H1 (cell line): ENCODE measurements at regions not wholly inside any gene's neighbourhood (a gene's known extent, or its start where the extent isn't known, plus 50 kb on each side); places are given as distances from the start of the nearest gene placed in this dataset.

ENCODE experiments used
- CTCF ChIA-PET: fragments of 300-600 bp; sonication (Branson Sonifier 250); formaldehyde crosslinking; loops from one replicate; lab custom pipeline; 2021; ENCODE audit not compliant: partially characterized antibody; lab: Charles Lee
- POLR2A ChIA-PET: fragments of 300-600 bp; sonication (Branson Sonifier 250); formaldehyde crosslinking; loops from one replicate; lab custom pipeline; 2021; ENCODE audit warnings: inconsistent platforms; ENCODE audit not compliant: partially characterized antibody; lab: Charles Lee
- DNase-seq, 2 experiments: peaks; one replicate each; pipeline versions ENCODE4 v3.0.0 to v3.0.0-alpha.2; 2010 to 2022; ENCODE audit warnings: low spot score in 2 of 2, low read depth in 1 of 2, mixed read lengths in 1 of 2
- FAIRE-seq: peaks from 2 replicates; lab custom pipeline; 2011; peaks lifted over from hg19 to GRCh38; lab: Jason Lieb, UNC
- H2AFZ ChIP-seq: 2 replicates; pipeline ENCODE4 v1.8.1; 2012; ENCODE audit warnings: low read length, inconsistent platforms
- H2AK5ac ChIP-seq: 2 replicates; pipeline ENCODE4 v1.6.1; 2013; ENCODE audit warnings: low read depth, low read length
- H2BK120ac ChIP-seq: replicated peaks from 2 replicates; pipeline ENCODE3; 2013; ENCODE audit warnings: low read depth, low read length, inconsistent platforms
- H2BK12ac ChIP-seq: 2 replicates; pipeline ENCODE4 v1.6.1; 2013; ENCODE audit warnings: low read depth, low read length
- H2BK15ac ChIP-seq: 2 replicates; pipeline ENCODE4 v1.6.1; 2013; ENCODE audit warnings: low read length
- H2BK20ac ChIP-seq: 2 replicates; pipeline ENCODE4 v1.6.1; 2013; ENCODE audit warnings: low read length
- H2BK5ac ChIP-seq: 2 replicates; pipeline ENCODE4 v1.6.1; 2013; ENCODE audit warnings: low read depth, low read length
- H3K14ac ChIP-seq: 2 replicates; pipeline ENCODE4 v1.6.1; 2013; ENCODE audit warnings: inconsistent platforms; ENCODE audit not compliant: insufficient read length
- H3K18ac ChIP-seq: 2 replicates; pipeline ENCODE4 v1.6.1; 2013; ENCODE audit warnings: low read length; ENCODE audit errors: extremely low read depth
- H3K23ac ChIP-seq: 2 replicates; pipeline ENCODE4 v1.6.1; 2013; ENCODE audit warnings: inconsistent platforms; ENCODE audit not compliant: insufficient read length
- H3K23me2 ChIP-seq: 2 replicates; pipeline ENCODE4 v1.6.1; 2013; ENCODE audit warnings: low read depth, low read length
- H3K27ac ChIP-seq: 2 replicates; pipeline ENCODE4 v1.6.1; 2011; ENCODE audit warnings: low read depth, low read length, inconsistent platforms
- H3K27me3 ChIP-seq, 4 experiments: replicated peaks in 1 of 4; 1 replicate in 1 of 4; 2 replicates in 3 of 4; pipeline versions ENCODE4 v1.6.1 to v1.8.1; 2011 to 2013; ENCODE audit warnings: low read length in 3 of 4, mild to moderate bottlenecking in 3 of 4, inconsistent platforms in 2 of 4, mixed read lengths in 2 of 4, moderate library complexity in 1 of 4; ENCODE audit not compliant: control insufficient read depth in 3 of 4, insufficient read depth in 3 of 4; ENCODE audit errors: extremely low read depth in 1 of 4
- H3K36me3 ChIP-seq, 4 experiments: 2 replicates each; pipeline versions ENCODE4 v1.6.1 to v1.8.1; 2011 to 2013; ENCODE audit warnings: mild to moderate bottlenecking in 4 of 4, low read length in 3 of 4, moderate library complexity in 2 of 4, control low read depth in 1 of 4, inconsistent platforms in 1 of 4; ENCODE audit not compliant: insufficient read depth in 4 of 4, control insufficient read depth in 2 of 4
- H3K4ac ChIP-seq: replicated peaks from 2 replicates; pipeline ENCODE3; 2013; ENCODE audit warnings: low read length, low read depth, mixed read lengths, inconsistent platforms; ENCODE audit not compliant: insufficient read length
- H3K4me1 ChIP-seq, 4 experiments: replicated peaks in 1 of 4; 1 replicate in 1 of 4; 2 replicates in 3 of 4; pipeline versions ENCODE4 v1.6.1 to v1.8.1; 2011 to 2013; ENCODE audit warnings: low read length in 3 of 4, inconsistent platforms in 2 of 4, mixed read lengths in 1 of 4; ENCODE audit not compliant: insufficient read depth in 4 of 4, control insufficient read depth in 3 of 4
- H3K4me2 ChIP-seq, 2 experiments: 2 replicates each; pipeline versions ENCODE4 v1.6.1 to v1.8.1; 2011 to 2013; ENCODE audit warnings: low read depth in 2 of 2, low read length in 2 of 2, control low read depth in 1 of 2, inconsistent platforms in 1 of 2, mild to moderate bottlenecking in 1 of 2; ENCODE audit not compliant: insufficient read depth in 1 of 2
- H3K4me3 ChIP-seq, 4 experiments: fragments of 200-600, 300-600 bp in 1 of 4; sonication (generic), shearing (Covaris generic), sonication (Bioruptor Twin) in 1 of 4; 2 replicates each; pipeline versions ENCODE4 v1.5.1 to v1.8.1; 2011 to 2016; ENCODE audit warnings: low read length in 4 of 4, low read depth in 3 of 4, control low read depth in 2 of 4, inconsistent platforms in 2 of 4, mild to moderate bottlenecking in 2 of 4, mixed read lengths in 1 of 4, moderate library complexity in 1 of 4; ENCODE audit not compliant: insufficient read depth in 2 of 4; ENCODE audit errors: extremely low read depth in 1 of 4
- H3K56ac ChIP-seq: replicated peaks from 2 replicates; pipeline ENCODE3; 2013; ENCODE audit warnings: low read depth, mild to moderate bottlenecking, mixed read lengths, low read length, inconsistent platforms; ENCODE audit not compliant: insufficient read length
- H3K79me1 ChIP-seq: 2 replicates; pipeline ENCODE4 v1.6.1; 2013; ENCODE audit warnings: low read depth, low read length, control low read depth
- H3K79me2 ChIP-seq, 2 experiments: 2 replicates each; pipeline versions ENCODE4 v1.6.1 to v1.8.1; 2012 to 2013; ENCODE audit warnings: low read length in 2 of 2, mild to moderate bottlenecking in 2 of 2, inconsistent platforms in 1 of 2; ENCODE audit not compliant: insufficient read depth in 2 of 2, control insufficient read depth in 1 of 2
- H3K9ac ChIP-seq, 4 experiments: replicated peaks in 1 of 4; 1 replicate in 1 of 4; 2 replicates in 3 of 4; pipeline versions ENCODE4 v1.6.1 to v1.8.1; 2011 to 2013; ENCODE audit warnings: low read depth in 3 of 4, low read length in 3 of 4, control low read depth in 2 of 4, mild to moderate bottlenecking in 2 of 4, moderate library complexity in 2 of 4, inconsistent platforms in 1 of 4; ENCODE audit errors: extremely low read depth in 1 of 4
- H3K9me3 ChIP-seq, 2 experiments: 2 replicates each; pipeline versions ENCODE4 v1.6.1 to v1.8.1; 2012 to 2013; ENCODE audit warnings: mild to moderate bottlenecking in 2 of 2, moderate library complexity in 2 of 2, control low read depth in 1 of 2, inconsistent platforms in 1 of 2, low read depth in 1 of 2, low read length in 1 of 2, mixed read lengths in 1 of 2; ENCODE audit not compliant: insufficient read depth in 2 of 2
- H4K20me1 ChIP-seq, 2 experiments: replicated peaks in 1 of 2; 2 replicates each; pipeline versions ENCODE3 to v1.8.1; 2011 to 2013; ENCODE audit warnings: inconsistent platforms in 2 of 2, low read length in 2 of 2, mild to moderate bottlenecking in 1 of 2; ENCODE audit not compliant: insufficient read depth in 2 of 2, control insufficient read depth in 1 of 2
- H4K5ac ChIP-seq: 2 replicates; pipeline ENCODE4 v1.6.1; 2013; ENCODE audit warnings: low read length, low read depth, mixed read lengths, inconsistent platforms; ENCODE audit not compliant: insufficient read length
- H4K8ac ChIP-seq: 2 replicates; pipeline ENCODE4 v1.8.0; 2013; ENCODE audit warnings: mild to moderate bottlenecking, moderate library complexity, low read length, inconsistent platforms; ENCODE audit not compliant: insufficient read depth; ENCODE audit errors: extremely low read depth
- H4K91ac ChIP-seq: replicated peaks from 2 replicates; pipeline ENCODE3; 2013; ENCODE audit warnings: low read length, mixed read lengths, inconsistent platforms; ENCODE audit not compliant: insufficient read length
- BRCA1 ChIP-seq: IDR thresholded peaks from 2 replicates; pipeline ENCODE4 v1.6.1; 2012; ENCODE audit warnings: low read depth, low read length, improper control_type of control experiment
- EP300 ChIP-seq, 2 experiments: IDR thresholded peaks; 1 replicate in 1 of 2; 2 replicates in 1 of 2; pipeline ENCODE4 v1.6.1; 2011 to 2012; ENCODE audit warnings: low read depth in 2 of 2, low read length in 2 of 2, mild to moderate bottlenecking in 2 of 2, borderline replicate concordance in 1 of 2, inconsistent platforms in 1 of 2, moderate library complexity in 1 of 2
- MAFK ChIP-seq: IDR thresholded peaks from 2 replicates; pipeline ENCODE4 v1.6.1; 2012; ENCODE audit warnings: low read depth, mild to moderate bottlenecking, improper control_type of control experiment, low read length
- NANOG ChIP-seq: IDR thresholded peaks from 2 replicates; pipeline ENCODE4 v1.6.1; 2011; ENCODE audit warnings: low read length, low read depth, mild to moderate bottlenecking, inconsistent platforms; ENCODE audit not compliant: insufficient read depth, poor library complexity, severe bottlenecking
- PHF8 ChIP-seq: fragments of 200-600 bp; sonication (generic); conservative IDR thresholded peaks from 2 replicates; pipeline ENCODE4 v1.7.1; 2012; ENCODE audit warnings: low read depth, mild to moderate bottlenecking, inconsistent platforms, low read length, moderate library complexity
- RNF2 ChIP-seq: fragments of 200-900, 300-1000 bp; sonication (generic); IDR thresholded peaks from 2 replicates; pipeline ENCODE4 v1.7.1; 2016; ENCODE audit warnings: borderline replicate concordance, low read depth, mild to moderate bottlenecking, antibody characterized with exemption, low read length; ENCODE audit not compliant: poor library complexity, severe bottlenecking; ENCODE audit errors: missing control alignments
- TAF1 ChIP-seq: IDR thresholded peaks from 2 replicates; pipeline ENCODE4 v1.6.1; 2011; ENCODE audit warnings: mild to moderate bottlenecking, low read depth, low read length
- TEAD4 ChIP-seq: IDR thresholded peaks from 2 replicates; pipeline ENCODE4 v1.6.1; 2012; ENCODE audit warnings: low read depth, low read length, inconsistent platforms, mixed read lengths
- WGBS, 2 experiments: shearing (Covaris generic) in 1 of 2; methylation state at CpG; one replicate each; pipeline versions ENCODE4 v1.1.6 to v1.1.7; 2013 to 2015; ENCODE audit warnings: low lambda C conversion rate in 2 of 2, mixed read lengths in 2 of 2, inconsistent platforms in 1 of 2, low coverage in 1 of 2, missing lambda C conversion rate in 1 of 2; ENCODE audit not compliant: insufficient replicate concordance in 2 of 2, insufficient coverage in 1 of 2, insufficient read length in 1 of 2; ENCODE audit errors: extremely low coverage in 1 of 2, missing lambda C conversion rate in 1 of 2; 5-methylcytosine and 5-hydroxymethylcytosine counted together
- TF ChIP-seq, protein P1 (sequence below), 3 experiments: IDR thresholded peaks; 1 replicate in 2 of 3; 2 replicates in 1 of 3; pipeline versions ENCODE4 v1.5.1 to v1.6.1; 2011; ENCODE audit warnings: low read length in 3 of 3, mild to moderate bottlenecking in 3 of 3, inconsistent platforms in 2 of 3, low read depth in 1 of 3, moderate library complexity in 1 of 3; ENCODE audit not compliant: insufficient read depth in 1 of 3; ENCODE audit errors: control extremely low read depth in 1 of 3
- TF ChIP-seq, protein P2 (sequence below): IDR thresholded peaks from 2 replicates; pipeline ENCODE4 v1.6.1; 2011; ENCODE audit warnings: low read length, improper control_type of control experiment

DNA sequence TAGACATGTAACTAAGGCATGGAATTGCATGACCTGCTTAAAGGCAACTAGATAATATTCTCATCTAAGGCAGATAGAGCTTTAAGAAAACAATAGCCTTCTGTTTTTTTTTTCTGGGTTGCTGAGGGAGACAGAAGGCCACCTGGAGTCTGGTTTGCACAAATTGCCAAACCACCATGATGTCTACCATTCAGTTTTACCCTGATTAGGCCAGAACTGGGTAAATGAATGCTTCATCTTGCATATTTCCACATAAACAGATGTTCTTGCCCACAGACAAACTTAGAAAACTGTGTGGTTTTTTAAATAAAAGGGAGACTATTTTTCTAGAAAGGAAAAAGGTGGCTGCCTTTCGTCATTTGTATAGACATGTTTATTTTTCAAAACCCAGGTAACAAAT lies 278.7 kb upstream of the PRICKLE1 start:
- no peaks in the 10 kb centered on the region for H3K23me2 ChIP-seq
- H3K9ac ChIP-seq, result no peak overlapping the region
- H4K20me1 ChIP-seq, result no peaks in the 10 kb centered on the region
- H3K14ac ChIP-seq, result no peak overlapping the region
- H3K23ac ChIP-seq, result no peak overlapping the region
- H3K79me2 ChIP-seq, result no peaks in the 10 kb centered on the region
- H3K9me3 ChIP-seq, result no peaks in the 10 kb centered on the region
- no peak overlapping the region for H3K4me3 ChIP-seq
- FAIRE-seq (no peak), DNase-seq (no peak)
- no peak overlapping the region for H2BK5ac ChIP-seq
- CTCF ChIA-PET, result no interaction called here
- no peaks in the 10 kb centered on the region for H3K27me3 ChIP-seq
- no peak overlapping the region for H2AK5ac ChIP-seq
- no peak overlapping the region for H2BK120ac ChIP-seq
- no peaks in the 10 kb centered on the region for H3K4me1 ChIP-seq
- H3K18ac ChIP-seq, result no peak overlapping the region
- no peak overlapping the region for H4K8ac ChIP-seq
- H2AFZ ChIP-seq, result no peak overlapping the region
- no peak overlapping the region for H4K5ac ChIP-seq
- H3K4me2 ChIP-seq, result no peak overlapping the region
- no peaks in the 10 kb centered on the region for H3K36me3 ChIP-seq
- no peaks in the 10 kb centered on the region for H3K79me1 ChIP-seq
- H2BK20ac ChIP-seq, result no peak overlapping the region
- no peak overlapping the region for H3K27ac ChIP-seq
- no peak overlapping the region for H2BK12ac ChIP-seq
- H3K4ac ChIP-seq, result no peak overlapping the region
- H3K56ac ChIP-seq, result no peak overlapping the region
- no peak overlapping the region for H2BK15ac ChIP-seq
- H4K91ac ChIP-seq, result no peak overlapping the region
- WGBS, 2 experiments, result 89% methylated on average over 1 of the region's 1 CpG; no CpG with 5 or more reads in 1 of the 2 experiments
- POLR2A ChIA-PET, result no interaction called here
- TF ChIP-seq, protein P1, sequence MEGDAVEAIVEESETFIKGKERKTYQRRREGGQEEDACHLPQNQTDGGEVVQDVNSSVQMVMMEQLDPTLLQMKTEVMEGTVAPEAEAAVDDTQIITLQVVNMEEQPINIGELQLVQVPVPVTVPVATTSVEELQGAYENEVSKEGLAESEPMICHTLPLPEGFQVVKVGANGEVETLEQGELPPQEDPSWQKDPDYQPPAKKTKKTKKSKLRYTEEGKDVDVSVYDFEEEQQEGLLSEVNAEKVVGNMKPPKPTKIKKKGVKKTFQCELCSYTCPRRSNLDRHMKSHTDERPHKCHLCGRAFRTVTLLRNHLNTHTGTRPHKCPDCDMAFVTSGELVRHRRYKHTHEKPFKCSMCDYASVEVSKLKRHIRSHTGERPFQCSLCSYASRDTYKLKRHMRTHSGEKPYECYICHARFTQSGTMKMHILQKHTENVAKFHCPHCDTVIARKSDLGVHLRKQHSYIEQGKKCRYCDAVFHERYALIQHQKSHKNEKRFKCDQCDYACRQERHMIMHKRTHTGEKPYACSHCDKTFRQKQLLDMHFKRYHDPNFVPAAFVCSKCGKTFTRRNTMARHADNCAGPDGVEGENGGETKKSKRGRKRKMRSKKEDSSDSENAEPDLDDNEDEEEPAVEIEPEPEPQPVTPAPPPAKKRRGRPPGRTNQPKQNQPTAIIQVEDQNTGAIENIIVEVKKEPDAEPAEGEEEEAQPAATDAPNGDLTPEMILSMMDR (IDR thresholded peaks at IDR 0.05; ENCODE audit: control extremely low read depth in 1 of 3, insufficient read depth in 1 of 3, low read depth in 1 of 3, low read length in 3 of 3), result no peak
- TF ChIP-seq RNF2 (no peak), MAFK (no peak), EP300 (IDR thresholded peaks at IDR 0.05; ENCODE audit: borderline replicate concordance in 1 of 2, low read depth in 2 of 2, low read length in 2 of 2) (no peak), BRCA1 (no peak), TAF1 (no peak), PHF8 (no peak), TEAD4 (no peak), NANOG (no peak)
- TF ChIP-seq, protein P2, sequence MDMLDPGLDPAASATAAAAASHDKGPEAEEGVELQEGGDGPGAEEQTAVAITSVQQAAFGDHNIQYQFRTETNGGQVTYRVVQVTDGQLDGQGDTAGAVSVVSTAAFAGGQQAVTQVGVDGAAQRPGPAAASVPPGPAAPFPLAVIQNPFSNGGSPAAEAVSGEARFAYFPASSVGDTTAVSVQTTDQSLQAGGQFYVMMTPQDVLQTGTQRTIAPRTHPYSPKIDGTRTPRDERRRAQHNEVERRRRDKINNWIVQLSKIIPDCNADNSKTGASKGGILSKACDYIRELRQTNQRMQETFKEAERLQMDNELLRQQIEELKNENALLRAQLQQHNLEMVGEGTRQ, result no peak
